H9 (cell line): ENCODE measurements at regions not wholly inside any gene's neighbourhood (a gene's known extent, or its start where the extent isn't known, plus 50 kb on each side); places are given as distances from the start of the nearest gene placed in this dataset.
A peak's percentile ranks its signal among the peaks of the same experiment; 100 is the strongest.

ENCODE experiments used
- DNase-seq: peaks from one replicate; pipeline ENCODE4 v3.0.0-alpha.2; 2017
- H2AFZ ChIP-seq: one replicate; pipeline ENCODE4 v1.6.1; 2013; ENCODE audit warnings: mild to moderate bottlenecking, low read length, control low read depth, moderate library complexity
- H2AK5ac ChIP-seq: 2 replicates; pipeline ENCODE4 v1.6.1; 2013; ENCODE audit warnings: low read length, control low read depth, mixed read lengths; ENCODE audit not compliant: insufficient read length
- H2BK120ac ChIP-seq: one replicate; pipeline ENCODE4 v1.6.1; 2013; ENCODE audit warnings: low read depth, mild to moderate bottlenecking, low read length, control low read depth, inconsistent platforms; ENCODE audit not compliant: poor library complexity, severe bottlenecking
- H2BK12ac ChIP-seq: 2 replicates; pipeline ENCODE4 v1.6.1; 2013; ENCODE audit warnings: low read length, control low read depth, mixed read lengths, low read depth; ENCODE audit not compliant: insufficient read length
- H2BK15ac ChIP-seq: 2 replicates; pipeline ENCODE4 v1.6.1; 2013; ENCODE audit warnings: low read depth, low read length, control low read depth
- H2BK20ac ChIP-seq: one replicate; pipeline ENCODE4 v1.6.1; 2013; ENCODE audit warnings: low read depth, mild to moderate bottlenecking, low read length, control low read depth, inconsistent platforms; ENCODE audit not compliant: poor library complexity, severe bottlenecking
- H2BK5ac ChIP-seq: 2 replicates; pipeline ENCODE4 v1.6.1; 2013; ENCODE audit warnings: low read length, control low read depth, mixed read lengths; ENCODE audit not compliant: insufficient read length
- H3K14ac ChIP-seq: 2 replicates; pipeline ENCODE4 v1.6.1; 2013; ENCODE audit warnings: low read length, control low read depth; ENCODE audit not compliant: insufficient read depth
- H3K18ac ChIP-seq: 2 replicates; pipeline ENCODE4 v1.6.1; 2013; ENCODE audit warnings: low read depth, mild to moderate bottlenecking, mixed read lengths, low read length, control low read depth; ENCODE audit not compliant: insufficient read length
- H3K23ac ChIP-seq: 2 replicates; pipeline ENCODE4 v1.6.1; 2013; ENCODE audit warnings: low read length, control low read depth, mixed read lengths, low read depth; ENCODE audit not compliant: insufficient read length
- H3K23me2 ChIP-seq: 2 replicates; pipeline ENCODE4 v1.6.1; 2013; ENCODE audit warnings: low read depth, mild to moderate bottlenecking, mixed read lengths, low read length, control low read depth; ENCODE audit not compliant: insufficient read length, poor library complexity, severe bottlenecking
- H3K27ac ChIP-seq: 2 replicates; pipeline ENCODE4 v1.5.1; 2013; ENCODE audit warnings: low read length, control low read depth, mixed read lengths, low read depth; ENCODE audit not compliant: insufficient read length
- H3K27me3 ChIP-seq: 2 replicates; pipeline ENCODE4 v1.6.1; 2013; ENCODE audit warnings: low read length, control low read depth, inconsistent platforms; ENCODE audit not compliant: insufficient read depth
- H3K4ac ChIP-seq: 2 replicates; pipeline ENCODE4 v1.6.1; 2013; ENCODE audit warnings: low read depth, mild to moderate bottlenecking, control low read depth, inconsistent platforms, low read length, moderate library complexity
- H3K4me1 ChIP-seq: 2 replicates; pipeline ENCODE4 v1.6.1; 2013; ENCODE audit warnings: low read length, control low read depth, inconsistent platforms; ENCODE audit not compliant: insufficient read depth
- H3K4me2 ChIP-seq: 2 replicates; pipeline ENCODE4 v1.6.1; 2013; ENCODE audit warnings: low read length, control low read depth, mixed read lengths; ENCODE audit not compliant: insufficient read length, insufficient read depth
- H3K56ac ChIP-seq: 2 replicates; pipeline ENCODE4 v1.6.1; 2013; ENCODE audit warnings: low read depth, mild to moderate bottlenecking, mixed read lengths, low read length, control low read depth; ENCODE audit not compliant: insufficient read length
- H3K79me1 ChIP-seq: 2 replicates; pipeline ENCODE4 v1.6.1; 2013; ENCODE audit warnings: low read depth, mild to moderate bottlenecking, moderate library complexity, low read length, control low read depth, inconsistent platforms; ENCODE audit not compliant: insufficient read depth, poor library complexity, severe bottlenecking
- H3K79me2 ChIP-seq: 2 replicates; pipeline ENCODE4 v1.6.1; 2013; ENCODE audit warnings: low read length, control low read depth, inconsistent platforms; ENCODE audit not compliant: insufficient read depth
- H3K9ac ChIP-seq: 2 replicates; pipeline ENCODE4 v1.6.1; 2013; ENCODE audit warnings: low read length, control low read depth, mixed read lengths; ENCODE audit not compliant: insufficient read length; ENCODE audit errors: extremely low read depth
- H3K9me3 ChIP-seq: one replicate; pipeline ENCODE4 v1.6.1; 2013; ENCODE audit warnings: low read depth, low read length, inconsistent platforms; ENCODE audit not compliant: control insufficient read depth
- H3T11ph ChIP-seq: one replicate; pipeline ENCODE4 v1.6.1; 2013; ENCODE audit warnings: mild to moderate bottlenecking, low read length, control low read depth, inconsistent platforms
- H4K20me1 ChIP-seq: one replicate; pipeline ENCODE4 v1.6.1; 2013; ENCODE audit not compliant: control insufficient read depth, insufficient read length, insufficient read depth
- H4K5ac ChIP-seq: 2 replicates; pipeline ENCODE4 v1.6.1; 2013; ENCODE audit warnings: low read depth, mild to moderate bottlenecking, mixed read lengths, low read length, control low read depth; ENCODE audit not compliant: insufficient read length
- H4K8ac ChIP-seq: replicated peaks from 2 replicates; pipeline ENCODE4 v1.6.1; 2013; ENCODE audit warnings: low read length, control low read depth, mixed read lengths, low read depth; ENCODE audit not compliant: insufficient read length
- H4K91ac ChIP-seq: 2 replicates; pipeline ENCODE4 v1.6.1; 2013; ENCODE audit warnings: low read depth, mild to moderate bottlenecking, moderate library complexity, mixed read lengths, low read length, control low read depth; ENCODE audit not compliant: insufficient read length
- H3K27ac Mint-ChIP-seq, 3 experiments: 2 replicates in 2 of 3; 3 replicates in 1 of 3; pipeline ENCODE4 v1.8.0; 2020 to 2021; ENCODE audit warnings: mixed read lengths in 3 of 3, mild to moderate bottlenecking in 1 of 3, moderate library complexity in 1 of 3
- H3K27me3 Mint-ChIP-seq: 2 replicates; pipeline ENCODE4 v1.8.0; 2021; ENCODE audit warnings: low read depth, mild to moderate bottlenecking, moderate library complexity, mixed read lengths
- H3K36me3 Mint-ChIP-seq, 3 experiments: 2 replicates in 2 of 3; 3 replicates in 1 of 3; pipeline ENCODE4 v1.8.0; 2020 to 2021; ENCODE audit warnings: low read depth in 3 of 3, mixed read lengths in 3 of 3; ENCODE audit not compliant: insufficient read depth in 1 of 3
- H3K4me1 Mint-ChIP-seq, 2 experiments: 2 replicates each; pipeline ENCODE4 v1.8.0; 2020; ENCODE audit warnings: mixed read lengths in 2 of 2
- H3K4me3 Mint-ChIP-seq, 2 experiments: 2 replicates in 1 of 2; 3 replicates in 1 of 2; pipeline ENCODE4 v1.8.0; 2020 to 2021; ENCODE audit warnings: mild to moderate bottlenecking in 2 of 2, mixed read lengths in 2 of 2, moderate library complexity in 1 of 2
- H3K9me3 Mint-ChIP-seq, 2 experiments: 2 replicates in 1 of 2; 3 replicates in 1 of 2; pipeline ENCODE4 v1.8.0; 2020; ENCODE audit warnings: mild to moderate bottlenecking in 2 of 2, mixed read lengths in 2 of 2, moderate library complexity in 1 of 2
- WGBS: extraction: QIAGEN DNeasy Blood & Tissue Kit; methylation state at CpG from one replicate; pipeline ENCODE4 v1.1.7; 2013; ENCODE audit warnings: missing lambda C conversion rate, low lambda C conversion rate, mixed read lengths; ENCODE audit not compliant: insufficient read length; ENCODE audit errors: extremely low coverage; 5-methylcytosine and 5-hydroxymethylcytosine counted together
- TF ChIP-seq, protein P1 (sequence below): fragments of 200-600 bp; sonication (generic); conservative IDR thresholded peaks from 3 replicates; pipeline ENCODE4 v1.8.0; 2021; ENCODE audit warnings: antibody characterized with exemption, mild to moderate bottlenecking

DNA sequence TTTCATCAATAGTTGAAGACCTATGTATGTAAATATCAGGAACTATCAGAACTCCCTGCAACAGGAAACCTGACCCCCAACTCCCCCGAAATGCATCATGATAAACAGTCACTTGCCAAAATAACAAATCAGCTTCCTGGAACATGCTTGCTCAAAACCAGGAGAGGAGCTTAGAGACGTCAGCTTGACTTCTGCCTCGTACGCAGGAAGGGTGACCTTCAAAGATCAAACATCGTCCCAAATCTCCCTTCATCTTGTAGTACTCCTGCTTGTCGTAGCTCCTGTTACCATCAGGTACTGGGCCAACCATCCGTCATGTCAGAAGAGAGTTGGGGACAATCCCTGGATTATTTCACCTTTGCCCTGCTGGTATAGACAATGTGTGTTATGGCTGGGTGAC, 396.1 kb downstream of the GADD45G start:
- Histone ChIP-seq H3K27me3 (no peaks in the 10 kb centered on the region), H3K4me1 (peaks cover 3% of the 10 kb centered on the region; the same call in 1 of the 2 replicates), H3K4me2 (no peak overlapping the region), H4K91ac (no peak overlapping the region), H3K14ac (no peak overlapping the region), H3K23me2 (no peaks in the 10 kb centered on the region), H4K20me1 (no peaks in the 10 kb centered on the region), H4K8ac (no peak overlapping the region), H2BK15ac (no peak overlapping the region), H3K56ac (no peak overlapping the region), H3K27ac (no peak overlapping the region), H2BK12ac (no peak overlapping the region), H2BK20ac (no peak overlapping the region), H3K79me1 (no peaks in the 10 kb centered on the region), H4K5ac (no peak overlapping the region), H2AFZ (no peak overlapping the region), H2AK5ac (no peak overlapping the region), H3K4ac (no peak overlapping the region), H3K79me2 (no peaks in the 10 kb centered on the region), H3K23ac (no peak overlapping the region), H3T11ph (no peak overlapping the region), H3K9ac (no peak overlapping the region), H3K18ac (no peak overlapping the region), H3K9me3 (no peaks in the 10 kb centered on the region), H2BK120ac (no peak overlapping the region), H2BK5ac (no peak overlapping the region)
- no CpG with 5 or more reads among the region's 7 CpGs for WGBS
- no peak for DNase-seq
- Mint-ChIP-seq H3K36me3 (no peaks in the 10 kb centered on the region), H3K4me1 (peaks cover 13 to 26% of the 10 kb centered on the region in 2 experiments), H3K9me3 (peaks cover 0 to 3% of the 10 kb centered on the region in 2 experiments; a peak in 3 of 5 replicates), H3K27me3 (no peaks in the 10 kb centered on the region), H3K4me3 (no peak overlapping the region), H3K27ac (0 out of 7 replicates have a peak overlapping the region, but pooled peaks of 1 of the 3 experiments have one; percentile 12)
- TF ChIP-seq, protein P1, sequence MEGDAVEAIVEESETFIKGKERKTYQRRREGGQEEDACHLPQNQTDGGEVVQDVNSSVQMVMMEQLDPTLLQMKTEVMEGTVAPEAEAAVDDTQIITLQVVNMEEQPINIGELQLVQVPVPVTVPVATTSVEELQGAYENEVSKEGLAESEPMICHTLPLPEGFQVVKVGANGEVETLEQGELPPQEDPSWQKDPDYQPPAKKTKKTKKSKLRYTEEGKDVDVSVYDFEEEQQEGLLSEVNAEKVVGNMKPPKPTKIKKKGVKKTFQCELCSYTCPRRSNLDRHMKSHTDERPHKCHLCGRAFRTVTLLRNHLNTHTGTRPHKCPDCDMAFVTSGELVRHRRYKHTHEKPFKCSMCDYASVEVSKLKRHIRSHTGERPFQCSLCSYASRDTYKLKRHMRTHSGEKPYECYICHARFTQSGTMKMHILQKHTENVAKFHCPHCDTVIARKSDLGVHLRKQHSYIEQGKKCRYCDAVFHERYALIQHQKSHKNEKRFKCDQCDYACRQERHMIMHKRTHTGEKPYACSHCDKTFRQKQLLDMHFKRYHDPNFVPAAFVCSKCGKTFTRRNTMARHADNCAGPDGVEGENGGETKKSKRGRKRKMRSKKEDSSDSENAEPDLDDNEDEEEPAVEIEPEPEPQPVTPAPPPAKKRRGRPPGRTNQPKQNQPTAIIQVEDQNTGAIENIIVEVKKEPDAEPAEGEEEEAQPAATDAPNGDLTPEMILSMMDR: no peak
